GM18517 (cell line): ENCODE measurements at regions not wholly inside any gene's neighbourhood (a gene's known extent, or its start where the extent isn't known, plus 50 kb on each side); places are given as distances from the start of the nearest gene placed in this dataset.

Source experiments
- ATAC-seq: cut with Tn5 transposase; IDR thresholded peaks from one replicate; pipeline ENCODE4 v1.9.1; 2021; ENCODE audit warnings: mild to moderate bottlenecking, moderate library complexity; ENCODE audit not compliant: unreplicated experiment

- peak; percentile 72 for ATAC-seq
Observed at GRCh38 chr18:77650799-77651385, 401.2 kb downstream of the GALR1 start.

GRCh38 chr18:77651441-77651840, 401.8 kb downstream of the GALR1 start:
- ATAC-seq = no peak

- ATAC-seq = no peak
Observed at GRCh38 chr18:77653792-77654191, 404.1 kb downstream of the GALR1 start.

- ATAC-seq = no peak
Observed at GRCh38 chr18:77654302-77654701, 404.7 kb downstream of the GALR1 start.

- no peak for ATAC-seq
Observed at GRCh38 chr18:77657651-77658298, 408.1 kb downstream of the GALR1 start.

DNA sequence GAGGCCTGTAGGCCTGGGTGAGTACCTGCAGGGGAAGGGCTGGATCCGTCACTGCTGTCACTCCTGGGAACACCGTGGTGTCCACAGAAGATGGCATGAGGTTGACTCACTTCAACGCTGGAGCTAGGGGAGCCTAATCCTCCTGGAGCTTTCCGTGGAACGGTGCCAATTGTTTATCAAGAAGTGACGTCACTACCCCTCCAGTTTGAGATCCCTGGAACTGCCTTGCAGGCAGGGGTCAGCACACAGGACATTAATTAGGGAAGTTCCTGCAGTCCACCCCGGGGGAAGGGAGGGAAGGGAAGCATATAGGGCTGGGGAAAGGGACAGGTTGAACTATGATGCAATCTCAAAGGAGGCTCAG, 408.6 kb downstream of the GALR1 start:
- no peak for ATAC-seq

GRCh38 chr18:77658751-77659448, 409.3 kb downstream of the GALR1 start:
- no peak for ATAC-seq

DNA sequence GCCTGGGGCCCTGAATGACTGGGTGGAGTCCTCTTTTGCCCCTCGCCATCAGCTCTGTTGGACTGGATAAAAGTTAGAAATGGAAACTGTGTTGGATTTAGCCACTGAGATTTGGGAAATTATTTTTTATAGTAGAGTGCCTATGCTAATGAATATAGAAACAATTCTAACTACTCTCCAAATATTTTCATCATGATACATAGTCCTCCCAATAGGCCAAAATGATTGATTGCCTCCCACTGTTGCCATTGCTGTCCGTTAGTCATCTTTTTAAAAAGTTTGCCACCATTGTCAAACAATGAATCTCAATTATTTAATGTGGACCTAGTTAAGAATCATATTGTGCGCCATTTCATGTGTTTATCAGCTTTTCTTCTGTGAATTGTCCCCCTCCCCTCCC, 417.0 kb downstream of the GALR1 start:
- no peak for ATAC-seq

DNA sequence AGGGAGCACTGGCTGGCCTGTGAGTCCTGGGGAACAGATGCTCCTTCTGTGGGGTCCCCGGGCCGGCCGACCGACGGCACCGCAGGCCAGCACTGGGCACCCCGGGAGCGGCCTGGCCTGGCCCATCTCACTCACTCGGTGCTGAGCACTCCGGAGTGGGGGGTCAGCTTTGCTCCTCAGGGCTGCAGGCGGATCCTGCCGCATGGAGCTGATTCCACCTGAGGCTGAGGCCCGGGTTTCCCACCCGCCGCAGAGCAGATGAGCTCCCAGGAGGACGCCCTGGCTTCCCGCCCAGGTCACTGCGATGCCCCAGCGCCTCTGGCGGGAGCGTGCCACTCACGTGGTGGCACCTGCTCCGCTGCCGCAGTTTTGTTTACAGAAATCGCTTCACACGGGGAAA, 418.6 kb downstream of the GALR1 start:
- no peak for ATAC-seq

GRCh38 chr18:77669331-77669730, 419.7 kb downstream of the GALR1 start:
- ATAC-seq = no peak

GRCh38 chr18:77671456-77672167, 422.0 kb downstream of the GALR1 start:
- no peak for ATAC-seq

DNA sequence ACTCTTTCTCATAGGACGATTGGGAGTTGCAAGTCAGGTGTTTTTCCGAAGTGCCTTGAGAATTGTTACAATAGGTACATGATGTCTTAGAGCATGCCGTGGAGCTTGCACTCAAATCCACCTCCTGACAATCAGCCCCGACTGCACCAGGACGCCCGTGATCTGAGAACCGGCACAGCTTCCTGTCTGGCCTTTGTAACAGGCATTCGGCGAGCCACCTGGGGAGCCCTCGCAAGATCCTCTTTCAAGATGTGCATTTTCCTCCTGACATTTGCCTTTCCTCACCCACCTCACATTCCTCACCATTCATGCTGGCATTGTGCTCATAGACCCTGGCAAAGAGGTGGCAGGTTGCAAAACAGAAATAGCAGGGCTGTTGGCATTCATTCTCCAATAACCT, 427.3 kb downstream of the GALR1 start:
- ATAC-seq = no peak

DNA sequence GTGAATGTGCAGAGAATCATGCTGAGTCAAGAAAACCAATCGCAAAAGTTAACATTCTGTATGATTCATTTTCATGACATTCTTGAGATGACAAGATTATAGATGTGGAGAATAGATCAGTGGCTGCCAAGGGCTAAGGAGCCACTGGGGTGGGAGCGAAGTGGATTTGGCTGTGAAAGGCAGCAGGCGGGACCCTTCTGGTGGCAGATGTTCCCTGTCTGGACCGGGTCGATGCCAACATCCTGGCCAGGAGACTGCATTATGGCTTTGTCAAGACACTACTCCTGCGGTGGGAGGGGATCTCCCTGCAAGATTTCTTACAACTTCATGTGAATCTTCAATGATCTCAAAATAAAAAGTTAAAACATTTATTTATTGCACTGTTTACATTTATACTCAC, 427.9 kb downstream of the GALR1 start:
- ATAC-seq = no peak

DNA sequence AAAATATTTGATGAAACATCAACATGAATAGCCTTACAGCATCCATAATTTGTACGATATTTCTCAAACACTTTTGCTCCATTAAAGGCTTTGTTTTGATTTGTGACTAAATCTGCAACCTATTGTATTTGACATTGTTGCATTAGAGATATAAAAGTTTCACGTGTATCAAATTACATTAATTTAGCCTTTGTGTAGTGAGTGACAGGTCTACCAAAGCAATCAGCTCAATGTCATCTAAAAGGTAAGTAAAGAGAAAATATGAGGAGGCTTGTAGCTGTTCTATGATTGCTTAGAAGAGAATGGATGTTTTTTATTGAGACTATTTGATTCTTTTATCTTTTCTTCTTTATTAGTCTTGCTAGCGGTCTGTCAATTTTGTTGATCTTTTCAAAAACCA, 430.2 kb downstream of the GALR1 start:
- ATAC-seq = no peak

DNA sequence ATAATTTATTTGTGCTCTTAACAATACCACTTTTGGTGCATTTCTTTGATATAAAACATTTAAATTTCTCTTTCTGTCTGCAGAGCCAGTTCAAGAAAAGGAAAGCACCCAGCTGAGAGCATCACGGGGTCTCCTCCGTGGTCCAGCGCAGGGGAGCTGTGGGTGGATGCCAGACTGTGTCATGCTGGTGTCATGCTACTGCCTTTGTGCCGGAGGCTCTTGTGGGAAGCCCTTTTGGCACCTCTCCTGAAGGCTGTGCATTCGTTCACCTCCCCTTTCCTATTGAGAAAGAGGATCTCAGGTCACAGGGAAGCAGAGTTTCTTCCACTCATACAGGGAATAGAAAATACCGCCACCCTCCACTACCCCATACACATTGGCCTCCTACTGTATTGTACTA, 450.4 kb downstream of the GALR1 start:
- ATAC-seq = no peak

DNA sequence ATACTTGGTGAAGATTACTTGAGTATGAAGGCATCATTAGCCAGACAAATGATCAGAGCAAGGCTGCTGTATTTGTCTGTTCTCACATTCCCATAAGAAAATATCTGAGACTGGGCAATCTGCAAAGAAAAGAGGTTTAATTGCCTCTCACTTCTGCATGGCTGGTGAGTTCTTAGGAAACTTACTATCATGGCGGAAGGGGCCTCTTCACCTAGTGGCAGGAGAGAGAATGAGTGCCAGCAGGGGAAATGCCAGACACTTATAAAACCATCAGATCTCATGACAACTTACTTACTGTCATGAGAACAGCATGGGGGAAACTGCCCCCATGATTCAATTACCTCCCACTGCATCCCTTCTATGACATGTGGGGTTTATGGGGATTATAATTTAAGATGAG, 452.3 kb downstream of the GALR1 start:
- no peak for ATAC-seq

- no peak for ATAC-seq
Observed at GRCh38 chr18:77702686-77703085, 453.0 kb downstream of the GALR1 start.

DNA sequence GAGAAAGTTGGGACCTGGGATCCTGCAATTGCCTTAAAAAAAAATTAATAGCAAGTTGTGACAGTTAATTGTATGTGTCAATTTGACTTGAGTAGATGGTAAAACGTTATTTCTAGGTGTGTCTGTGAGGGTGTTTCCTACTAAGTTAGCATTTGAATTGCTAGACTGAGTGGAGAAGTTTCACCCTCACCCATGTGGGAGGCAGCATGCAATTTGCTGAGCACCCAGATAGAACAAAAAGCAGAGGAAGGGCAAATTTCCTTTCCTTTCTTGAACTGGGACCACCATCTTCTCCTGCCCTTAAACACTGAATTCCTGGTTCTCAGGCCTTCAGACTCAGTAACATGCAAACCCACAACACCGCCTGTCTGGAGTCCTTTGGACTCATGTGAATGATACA, 455.7 kb downstream of the GALR1 start:
- no peak for ATAC-seq

DNA sequence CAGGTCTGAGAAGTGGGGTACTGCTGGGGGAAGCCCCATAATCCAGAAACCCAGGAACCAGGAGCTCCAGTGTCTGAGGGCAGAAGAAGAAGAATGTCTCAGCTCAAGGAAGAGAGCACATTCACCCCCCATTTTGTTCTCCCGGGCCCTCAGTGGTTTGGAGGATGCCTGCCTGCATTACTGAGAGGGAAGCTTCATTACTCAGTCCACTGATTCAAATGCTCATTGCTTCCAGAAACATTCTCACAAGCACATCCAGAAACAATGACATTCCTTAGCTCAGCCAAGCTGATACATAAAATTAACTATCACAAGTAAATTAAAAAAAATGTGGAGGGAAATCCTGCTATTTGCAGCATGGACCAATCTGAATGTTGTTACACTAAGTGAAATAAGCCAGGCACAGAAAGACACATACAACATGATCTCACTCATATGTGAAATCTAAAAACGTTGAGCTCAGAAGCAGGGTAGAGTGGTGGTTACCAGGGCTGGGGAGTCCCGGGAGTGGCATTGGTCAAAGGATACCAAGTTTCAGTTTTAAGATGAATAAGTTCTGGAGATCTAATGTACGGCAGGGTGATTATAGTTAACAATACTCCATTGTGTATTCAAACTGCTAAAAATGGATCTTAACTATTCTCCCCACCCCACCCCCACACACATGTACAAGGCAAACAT, 459.3 kb downstream of the GALR1 start:
- ATAC-seq = no peak

- ATAC-seq = no peak
Observed at GRCh38 chr18:77711096-77711495, 461.4 kb downstream of the GALR1 start.

- ATAC-seq = no peak
Observed at GRCh38 chr18:77714716-77715115, 465.1 kb downstream of the GALR1 start.
